Karpas-422 (cell line): ENCODE measurements at regions not wholly inside any gene's neighbourhood (a gene's known extent, or its start where the extent isn't known, plus 50 kb on each side); places are given as distances from the start of the nearest gene placed in this dataset.

Experiments
- DNase-seq: peaks from one replicate; pipeline ENCODE4 v3.0.0-alpha.2; 2015
- H2AFZ ChIP-seq: fragments of 200-600 bp; sonication (generic); 2 replicates; pipeline ENCODE4 v1.6.1; 2014; ENCODE audit warnings: antibody characterized with exemption, low read length, mixed read lengths
- H3K27ac ChIP-seq: fragments of 200-600 bp; sonication (generic); 2 replicates; pipeline ENCODE4 v1.5.1; 2014; ENCODE audit warnings: mild to moderate bottlenecking, low read length, moderate library complexity
- H3K27me3 ChIP-seq: fragments of 200-600 bp; sonication (generic); 2 replicates; pipeline ENCODE4 v1.6.1; 2014; ENCODE audit warnings: low read length, mixed read lengths
- H3K36me3 ChIP-seq: fragments of 200-600 bp; sonication (generic); 2 replicates; pipeline ENCODE4 v1.6.1; 2014; ENCODE audit warnings: low read length, mixed read lengths; ENCODE audit not compliant: insufficient read depth
- H3K4me1 ChIP-seq: fragments of 200-600 bp; sonication (generic); 2 replicates; pipeline ENCODE4 v1.6.1; 2014; ENCODE audit warnings: mild to moderate bottlenecking, low read length, mixed read lengths
- H3K4me2 ChIP-seq: fragments of 200-600 bp; sonication (generic); 2 replicates; pipeline ENCODE4 v1.6.1; 2014; ENCODE audit warnings: low read length, low read depth, mild to moderate bottlenecking; ENCODE audit not compliant: poor library complexity, severe bottlenecking
- H3K4me3 ChIP-seq: fragments of 200-600 bp; sonication (generic); 2 replicates; pipeline ENCODE4 v1.5.1; 2014; ENCODE audit warnings: mild to moderate bottlenecking, antibody characterized with exemption, low read length, mixed read lengths
- H3K79me2 ChIP-seq: fragments of 200-600 bp; sonication (generic); 2 replicates; pipeline ENCODE4 v1.6.1; 2014; ENCODE audit warnings: mild to moderate bottlenecking, low read length, mixed read lengths
- H3K9ac ChIP-seq: fragments of 200-600 bp; sonication (generic); 2 replicates; pipeline ENCODE4 v1.6.0; 2014; ENCODE audit warnings: low read length
- H3K9me2 ChIP-seq: fragments of 200-600 bp; sonication (generic), shearing (Covaris generic); replicated peaks from 2 replicates; pipeline ENCODE4 v1.6.0; 2014; ENCODE audit warnings: mild to moderate bottlenecking, low read length, moderate library complexity; ENCODE audit not compliant: insufficient read depth
- H3K9me3 ChIP-seq: fragments of 300-700, 200-600 bp; sonication (generic); 2 replicates; pipeline ENCODE4 v1.6.1; 2014; ENCODE audit warnings: low read length, mixed read lengths
- H4K20me1 ChIP-seq: fragments of 200-600 bp; sonication (generic); 2 replicates; pipeline ENCODE4 v1.6.1; 2014; ENCODE audit warnings: mild to moderate bottlenecking, antibody characterized with exemption, low read length, low read depth; ENCODE audit not compliant: insufficient read depth

- H3K4me1 ChIP-seq, result no peaks in the 10 kb centered on the region
- H4K20me1 ChIP-seq, result no peaks in the 10 kb centered on the region
- no peak overlapping the region for H3K4me2 ChIP-seq
- DNase-seq, result no peak
- H3K36me3 ChIP-seq, result no peaks in the 10 kb centered on the region
- no peaks in the 10 kb centered on the region for H3K27me3 ChIP-seq
- no peak overlapping the region for H3K4me3 ChIP-seq
- no peak overlapping the region for H2AFZ ChIP-seq
- no peaks in the 10 kb centered on the region for H3K9me3 ChIP-seq
- no peak overlapping the region for H3K27ac ChIP-seq
- no peaks in the 10 kb centered on the region for H3K9me2 ChIP-seq
- H3K9ac ChIP-seq, result no peak overlapping the region
- no peaks in the 10 kb centered on the region for H3K79me2 ChIP-seq
Observed at GRCh38 chr2:3041246-3041645, 336.4 kb downstream of the EIPR1 start.

- no peak overlapping the region for H3K9ac ChIP-seq
- no peak for DNase-seq
Observed at GRCh38 chr2:3040496-3041140, 337.0 kb downstream of the EIPR1 start.

GRCh38 chr2:3040066-3040428, 337.6 kb downstream of the EIPR1 start:
- no peaks in the 10 kb centered on the region for H3K27me3 ChIP-seq
- H3K4me1 ChIP-seq, result no peaks in the 10 kb centered on the region
- no peak overlapping the region for H2AFZ ChIP-seq
- H3K79me2 ChIP-seq, result no peaks in the 10 kb centered on the region
- H3K4me2 ChIP-seq, result no peak overlapping the region
- no peaks in the 10 kb centered on the region for H4K20me1 ChIP-seq
- H3K9me2 ChIP-seq, result no peaks in the 10 kb centered on the region
- H3K36me3 ChIP-seq, result no peaks in the 10 kb centered on the region
- DNase-seq, result no peak
- no peaks in the 10 kb centered on the region for H3K9me3 ChIP-seq
- H3K27ac ChIP-seq, result no peak overlapping the region
- H3K4me3 ChIP-seq, result no peak overlapping the region
- H3K9ac ChIP-seq, result no peak overlapping the region

More at GRCh38 chr2:3040496-3041140, 337.0 kb downstream of the EIPR1 start:
- Histone ChIP-seq H3K79me2 (no peaks in the 10 kb centered on the region), H3K4me1 (no peaks in the 10 kb centered on the region), H3K4me2 (no peak overlapping the region), H3K27me3 (no peaks in the 10 kb centered on the region), H3K9me3 (no peaks in the 10 kb centered on the region), H3K27ac (no peak overlapping the region), H3K4me3 (no peak overlapping the region), H3K9me2 (no peaks in the 10 kb centered on the region), H4K20me1 (no peaks in the 10 kb centered on the region), H2AFZ (no peak overlapping the region), H3K36me3 (no peaks in the 10 kb centered on the region)

- H4K20me1 ChIP-seq, result no peaks in the 10 kb centered on the region
- no peaks in the 10 kb centered on the region for H3K79me2 ChIP-seq
- H3K27me3 ChIP-seq, result no peaks in the 10 kb centered on the region
- DNase-seq, result no peak
- no peaks in the 10 kb centered on the region for H3K9me3 ChIP-seq
- no peaks in the 10 kb centered on the region for H3K9me2 ChIP-seq
- no peak overlapping the region for H3K4me2 ChIP-seq
- no peaks in the 10 kb centered on the region for H3K4me1 ChIP-seq
- no peak overlapping the region for H3K4me3 ChIP-seq
- no peak overlapping the region for H3K9ac ChIP-seq
- H3K36me3 ChIP-seq, result no peaks in the 10 kb centered on the region
- no peak overlapping the region for H2AFZ ChIP-seq
- H3K27ac ChIP-seq, result no peak overlapping the region
Observed at GRCh38 chr2:3039188-3040065, 338.2 kb downstream of the EIPR1 start.

GRCh38 chr2:3038636-3039035, 339.0 kb downstream of the EIPR1 start:
- Histone ChIP-seq H3K36me3 (no peaks in the 10 kb centered on the region), H3K27ac (no peak overlapping the region), H3K4me3 (no peak overlapping the region), H3K9ac (no peak overlapping the region), H3K4me1 (no peaks in the 10 kb centered on the region), H2AFZ (no peak overlapping the region), H4K20me1 (no peaks in the 10 kb centered on the region), H3K4me2 (no peak overlapping the region), H3K27me3 (no peaks in the 10 kb centered on the region), H3K9me2 (no peaks in the 10 kb centered on the region), H3K79me2 (no peaks in the 10 kb centered on the region), H3K9me3 (no peaks in the 10 kb centered on the region)
- no peak for DNase-seq

- no peak for DNase-seq
- Histone ChIP-seq H3K4me3 (no peak overlapping the region), H4K20me1 (no peaks in the 10 kb centered on the region), H2AFZ (no peak overlapping the region), H3K27me3 (no peaks in the 10 kb centered on the region), H3K36me3 (no peaks in the 10 kb centered on the region), H3K4me2 (no peak overlapping the region), H3K9ac (no peak overlapping the region), H3K4me1 (no peaks in the 10 kb centered on the region), H3K9me2 (no peaks in the 10 kb centered on the region), H3K79me2 (no peaks in the 10 kb centered on the region), H3K9me3 (no peaks in the 10 kb centered on the region), H3K27ac (no peak overlapping the region)
Observed at GRCh38 chr2:3037196-3038194, 340.1 kb downstream of the EIPR1 start.

GRCh38 chr2:3036432-3037125, 341.0 kb downstream of the EIPR1 start:
- no peak overlapping the region for H3K27ac ChIP-seq
- no peak for DNase-seq
- no peaks in the 10 kb centered on the region for H3K79me2 ChIP-seq
- H3K4me2 ChIP-seq, result no peak overlapping the region
- H2AFZ ChIP-seq, result no peak overlapping the region
- H3K4me3 ChIP-seq, result no peak overlapping the region
- H3K36me3 ChIP-seq, result no peaks in the 10 kb centered on the region
- H3K4me1 ChIP-seq, result no peaks in the 10 kb centered on the region
- no peaks in the 10 kb centered on the region for H3K9me2 ChIP-seq
- no peaks in the 10 kb centered on the region for H3K9me3 ChIP-seq
- no peaks in the 10 kb centered on the region for H4K20me1 ChIP-seq
- no peak overlapping the region for H3K9ac ChIP-seq
- no peaks in the 10 kb centered on the region for H3K27me3 ChIP-seq
